RWPE2 (cell line): ENCODE measurements at regions not wholly inside any gene's neighbourhood (a gene's known extent, or its start where the extent isn't known, plus 50 kb on each side); places are given as distances from the start of the nearest gene placed in this dataset.

Experiments used
- ATAC-seq: fragments of 200-7000 bp; cut with Tn5 transposase; 3 replicates; pipeline ENCODE4 v1.9.1; 2021; ENCODE audit warnings: low read depth
- DNase-seq: peaks from one replicate; pipeline ENCODE4 v3.0.0-alpha.2; 2020; ENCODE audit warnings: low spot score
- H3K27ac ChIP-seq: fragments of 450-650 bp; 2 replicates; pipeline ENCODE4 v1.5.1; 2017; ENCODE audit warnings: mild to moderate bottlenecking; ENCODE audit not compliant: poor library complexity, severe bottlenecking
- H3K27me3 ChIP-seq: fragments of 250-450 bp; sonication (Bioruptor Pico); 2 replicates; pipeline ENCODE4 v1.5.1; 2021; ENCODE audit warnings: mild to moderate bottlenecking, moderate library complexity; ENCODE audit not compliant: insufficient read depth, poor library complexity, severe bottlenecking
- H3K36me3 ChIP-seq: fragments of 250-450 bp; sonication (Bioruptor Pico); 2 replicates; pipeline ENCODE4 v1.5.1; 2020; ENCODE audit warnings: low read depth, mild to moderate bottlenecking, moderate library complexity
- H3K4me1 ChIP-seq: fragments of 250-450 bp; sonication (Bioruptor Pico); 2 replicates; pipeline ENCODE4 v1.5.1; 2021; ENCODE audit warnings: mild to moderate bottlenecking, moderate library complexity; ENCODE audit not compliant: insufficient read depth, poor library complexity, severe bottlenecking
- H3K4me3 ChIP-seq: fragments of 250-450 bp; sonication (Bioruptor Pico); 2 replicates; pipeline ENCODE4 v1.5.1; 2021; ENCODE audit warnings: mild to moderate bottlenecking, moderate library complexity; ENCODE audit not compliant: severe bottlenecking
- H3K9me3 ChIP-seq: fragments of 250-450 bp; sonication (Bioruptor Pico); 2 replicates; pipeline ENCODE4 v1.5.1; 2021; ENCODE audit warnings: mild to moderate bottlenecking, moderate library complexity; ENCODE audit not compliant: severe bottlenecking
- CTCF ChIP-seq: fragments of 450-650 bp; IDR thresholded peaks from one replicate; pipeline ENCODE4 v1.5.1; 2017; ENCODE audit warnings: mild to moderate bottlenecking, moderate library complexity; ENCODE audit not compliant: poor library complexity, severe bottlenecking

GRCh38 chr2:186187854-186188253 is 298.2 kb upstream of the ZC3H15 start:
- Histone ChIP-seq H3K27ac (no peak overlapping the region), H3K4me3 (no peak overlapping the region), H3K9me3 (no peaks in the 10 kb centered on the region), H3K4me1 (no peaks in the 10 kb centered on the region), H3K36me3 (no peaks in the 10 kb centered on the region), H3K27me3 (no peaks in the 10 kb centered on the region)
- ATAC-seq = no peak
- no peak for DNase-seq
- no peak for TF ChIP-seq CTCF

- no peak for TF ChIP-seq CTCF
- no peak overlapping the region for H3K4me3 ChIP-seq
- no peaks in the 10 kb centered on the region for H3K36me3 ChIP-seq
- H3K27ac ChIP-seq = no peak overlapping the region
- H3K27me3 ChIP-seq = no peaks in the 10 kb centered on the region
- DNase-seq (no peak), ATAC-seq (no peak)
- H3K4me1 ChIP-seq = no peaks in the 10 kb centered on the region
- H3K9me3 ChIP-seq = no peaks in the 10 kb centered on the region
These were observed 296.2 kb upstream of the ZC3H15 start for GRCh38 chr2:186189816-186190215.

GRCh38 chr2:186195696-186196095 is 290.4 kb upstream of the ZC3H15 start:
- H3K9me3 ChIP-seq = no peaks in the 10 kb centered on the region
- TF ChIP-seq CTCF = no peak
- ATAC-seq (no peak), DNase-seq (no peak)
- H3K27ac ChIP-seq = no peak overlapping the region
- H3K36me3 ChIP-seq = no peaks in the 10 kb centered on the region
- H3K4me1 ChIP-seq = no peaks in the 10 kb centered on the region
- no peaks in the 10 kb centered on the region for H3K27me3 ChIP-seq
- H3K4me3 ChIP-seq = no peak overlapping the region

- DNase-seq = no peak
- no peaks in the 10 kb centered on the region for H3K27me3 ChIP-seq
- no peaks in the 10 kb centered on the region for H3K4me1 ChIP-seq
- H3K27ac ChIP-seq = no peak overlapping the region
- H3K36me3 ChIP-seq = no peaks in the 10 kb centered on the region
- no peak for TF ChIP-seq CTCF
- ATAC-seq = no peak
- no peak overlapping the region for H3K4me3 ChIP-seq
- no peaks in the 10 kb centered on the region for H3K9me3 ChIP-seq
These were observed 288.1 kb upstream of the ZC3H15 start for GRCh38 chr2:186197955-186198354.

- no peaks in the 10 kb centered on the region for H3K4me1 ChIP-seq
- H3K4me3 ChIP-seq = no peak overlapping the region
- DNase-seq (no peak), ATAC-seq (no peak)
- H3K9me3 ChIP-seq = no peaks in the 10 kb centered on the region
- no peaks in the 10 kb centered on the region for H3K36me3 ChIP-seq
- H3K27ac ChIP-seq = no peak overlapping the region
- no peak for TF ChIP-seq CTCF
- H3K27me3 ChIP-seq = no peaks in the 10 kb centered on the region
These were observed 287.0 kb upstream of the ZC3H15 start for GRCh38 chr2:186199029-186199428.
